Activated CD4-positive, alpha-beta T cell treated with anti-CD3 and anti-CD28 coated beads, Interleukin-2, amount 50 U/mL, for 4 hours (primary cell): ENCODE measurements at regions not wholly inside any gene's neighbourhood (a gene's known extent, or its start where the extent isn't known, plus 50 kb on each side); places are given as distances from the start of the nearest gene placed in this dataset.

Experiments
- DNase-seq, 2 experiments: peaks; one replicate each; pipeline ENCODE4 v3.0.0-alpha.2; 2020

DNA sequence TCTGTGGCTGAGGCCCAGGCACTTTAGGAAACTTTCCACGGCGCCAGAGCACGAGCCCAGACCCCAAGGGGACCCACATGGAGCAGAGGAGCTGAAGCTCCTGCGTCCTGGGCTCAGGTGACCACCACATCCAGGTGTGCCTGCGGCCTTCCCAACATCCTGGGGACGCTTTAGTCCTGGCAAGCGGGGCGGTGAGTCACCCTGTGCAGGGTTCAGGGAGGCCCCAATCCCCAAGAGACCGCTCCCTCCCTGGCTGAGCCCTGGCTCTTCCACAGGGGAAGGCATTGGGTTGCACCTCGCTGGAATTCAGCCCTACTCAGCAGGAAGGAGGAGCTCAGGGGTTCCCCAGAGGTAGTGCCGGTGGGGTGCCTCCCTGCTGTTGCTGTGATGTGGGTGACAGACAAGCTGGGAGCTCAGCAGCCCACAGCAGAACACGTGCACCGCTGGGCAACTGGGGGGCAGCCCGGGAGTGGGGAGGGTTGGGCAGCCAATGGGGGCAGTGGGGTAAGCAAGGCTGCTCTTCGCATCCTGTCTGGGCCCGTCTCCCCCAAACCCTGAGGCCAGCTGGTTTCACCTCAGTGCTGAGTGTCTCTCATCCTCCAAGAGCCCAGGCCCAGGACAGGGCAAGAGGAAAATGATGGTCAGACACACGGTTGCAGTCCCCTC is 802.8 kb downstream of the BRD1 start:
- no peak for DNase-seq

DNA sequence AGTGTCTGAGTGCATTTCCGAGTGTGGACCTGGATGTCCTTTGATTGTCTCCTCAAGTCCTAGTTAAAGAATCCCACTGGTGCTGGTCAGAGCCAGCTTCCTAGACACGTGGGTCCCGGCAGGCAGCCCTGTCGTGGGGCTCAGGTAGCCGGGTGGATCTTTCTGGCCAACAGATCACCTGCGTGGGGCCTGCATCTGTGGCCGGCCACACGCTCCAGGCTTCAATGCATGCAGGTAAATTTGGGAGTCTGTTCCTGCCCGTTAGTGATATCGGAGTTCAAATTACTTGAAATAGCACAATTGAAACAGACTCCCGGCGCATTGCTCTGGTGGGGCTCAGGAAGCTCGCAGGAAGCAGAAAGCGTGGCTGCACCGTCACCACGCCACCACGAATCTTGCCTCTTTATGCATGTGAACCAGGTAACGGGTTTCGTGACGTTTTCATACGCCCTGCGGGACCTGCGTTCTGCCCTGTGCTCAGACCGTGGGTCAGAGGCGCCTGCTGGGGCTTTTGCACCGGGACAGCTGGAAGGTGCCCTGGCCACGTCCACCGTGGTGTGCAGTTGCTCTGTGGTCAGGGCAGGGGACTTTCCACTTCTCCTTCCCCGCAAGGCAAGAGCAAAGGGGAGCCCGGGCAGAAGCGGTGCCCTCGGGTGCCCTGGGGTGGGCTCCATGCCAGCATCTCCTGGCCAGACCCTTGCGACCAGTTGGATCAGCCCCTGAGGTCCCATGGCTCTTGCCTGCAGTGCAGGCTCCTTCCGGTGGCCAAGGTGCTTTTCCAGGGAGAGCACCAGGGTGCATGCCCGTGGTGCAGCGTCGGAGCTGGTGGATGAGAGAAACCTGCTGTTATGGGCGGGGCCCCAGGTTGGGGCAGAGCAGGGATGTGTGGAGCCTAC is 803.5 kb downstream of the BRD1 start:
- no peak for DNase-seq

DNA sequence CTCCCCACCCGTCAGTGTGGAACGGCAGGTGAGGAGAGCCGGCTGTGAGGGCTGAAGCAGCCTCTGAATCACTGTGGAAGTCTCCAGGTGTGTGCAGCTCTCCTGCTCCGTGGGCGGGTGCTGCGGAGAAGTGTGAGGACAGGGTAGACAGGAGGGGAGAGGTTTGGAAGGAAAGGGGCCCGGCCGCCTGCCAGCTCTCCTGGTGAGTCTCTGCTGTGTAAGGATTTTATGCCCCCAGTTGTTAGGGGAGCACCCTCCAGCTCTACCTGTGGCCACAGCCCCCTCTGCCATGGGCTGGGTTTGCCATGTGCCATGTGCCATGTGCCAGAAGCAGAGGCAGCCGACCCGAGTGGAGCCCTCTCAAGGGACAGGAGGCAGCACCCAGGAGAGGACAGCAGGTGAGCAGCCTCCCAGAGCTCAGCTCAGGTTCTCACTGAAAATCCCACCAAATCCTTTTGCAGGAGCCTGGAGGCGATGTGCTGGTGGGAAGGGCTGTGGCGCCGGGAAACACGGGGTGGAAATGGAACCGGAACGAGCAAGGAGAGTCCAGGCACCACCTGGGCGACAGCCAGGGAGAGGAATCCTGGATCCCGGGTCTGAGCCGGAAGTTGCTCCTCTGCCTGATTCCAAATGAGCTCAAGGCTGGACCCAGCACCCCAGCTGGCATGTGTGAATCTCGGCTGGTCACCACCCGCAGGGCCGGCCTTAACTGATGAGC is 804.4 kb downstream of the BRD1 start:
- no peak for DNase-seq

DNA sequence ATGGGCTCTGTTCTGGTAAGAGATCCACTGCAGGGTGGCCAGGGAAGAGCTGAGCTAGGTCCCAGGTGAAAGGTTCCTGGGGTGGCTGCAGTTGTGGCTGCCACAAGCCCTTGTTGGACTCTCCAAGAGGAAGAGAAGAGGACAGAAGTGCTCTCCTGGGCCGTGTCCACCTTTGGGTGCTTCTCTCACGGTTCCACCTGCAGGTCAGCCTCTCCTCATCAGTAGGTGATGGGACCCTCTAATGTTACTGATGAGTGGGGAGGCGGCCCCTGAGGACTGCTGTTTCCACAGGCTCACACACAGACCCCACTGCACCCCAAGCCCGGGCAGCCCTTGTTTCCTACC is 804.9 kb downstream of the BRD1 start:
- DNase-seq: no peak

DNA sequence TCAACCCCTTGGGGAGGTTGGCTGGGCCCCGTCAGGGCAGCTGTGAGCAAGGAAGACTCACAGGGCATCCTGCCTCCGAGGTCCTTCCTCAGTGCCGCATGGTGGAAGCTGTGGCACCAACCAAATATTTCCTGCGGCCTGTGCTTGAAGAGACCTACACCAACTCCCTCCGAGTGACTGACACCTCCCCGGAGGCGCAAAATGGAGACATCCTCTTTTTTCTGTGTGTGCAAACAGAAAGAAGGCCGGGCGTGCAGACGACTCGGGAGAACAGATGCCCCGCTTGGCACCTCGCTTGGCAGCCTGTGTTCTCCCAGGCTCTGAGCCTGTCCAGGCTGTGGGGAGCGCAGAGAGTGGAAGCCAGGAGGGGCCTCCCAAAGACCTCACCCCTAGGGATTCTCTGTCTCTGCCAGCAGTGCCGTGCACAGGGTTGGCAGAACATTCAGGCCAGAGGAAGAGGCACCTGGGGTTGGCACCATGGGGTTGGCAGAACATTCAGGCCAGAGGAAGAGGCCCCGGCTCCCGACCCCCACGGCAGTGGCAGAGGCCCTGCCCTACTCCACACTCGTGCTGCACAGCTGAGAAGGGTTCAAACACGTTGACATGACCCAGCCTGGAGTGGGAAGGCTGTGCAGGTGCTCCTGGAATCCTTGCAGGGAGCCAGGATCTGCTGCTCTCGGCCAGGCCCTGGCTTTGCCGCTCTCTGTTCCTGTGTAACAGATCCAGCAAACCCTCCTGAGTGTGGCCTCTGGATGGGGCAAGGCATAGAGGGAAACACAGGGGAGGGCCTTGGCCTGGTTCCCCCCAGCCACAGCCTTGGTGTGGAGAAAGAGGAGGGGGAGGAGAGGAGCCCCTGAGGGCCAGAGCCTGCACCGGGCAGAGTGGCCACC is 805.5 kb downstream of the BRD1 start:
- no peak for DNase-seq

DNA sequence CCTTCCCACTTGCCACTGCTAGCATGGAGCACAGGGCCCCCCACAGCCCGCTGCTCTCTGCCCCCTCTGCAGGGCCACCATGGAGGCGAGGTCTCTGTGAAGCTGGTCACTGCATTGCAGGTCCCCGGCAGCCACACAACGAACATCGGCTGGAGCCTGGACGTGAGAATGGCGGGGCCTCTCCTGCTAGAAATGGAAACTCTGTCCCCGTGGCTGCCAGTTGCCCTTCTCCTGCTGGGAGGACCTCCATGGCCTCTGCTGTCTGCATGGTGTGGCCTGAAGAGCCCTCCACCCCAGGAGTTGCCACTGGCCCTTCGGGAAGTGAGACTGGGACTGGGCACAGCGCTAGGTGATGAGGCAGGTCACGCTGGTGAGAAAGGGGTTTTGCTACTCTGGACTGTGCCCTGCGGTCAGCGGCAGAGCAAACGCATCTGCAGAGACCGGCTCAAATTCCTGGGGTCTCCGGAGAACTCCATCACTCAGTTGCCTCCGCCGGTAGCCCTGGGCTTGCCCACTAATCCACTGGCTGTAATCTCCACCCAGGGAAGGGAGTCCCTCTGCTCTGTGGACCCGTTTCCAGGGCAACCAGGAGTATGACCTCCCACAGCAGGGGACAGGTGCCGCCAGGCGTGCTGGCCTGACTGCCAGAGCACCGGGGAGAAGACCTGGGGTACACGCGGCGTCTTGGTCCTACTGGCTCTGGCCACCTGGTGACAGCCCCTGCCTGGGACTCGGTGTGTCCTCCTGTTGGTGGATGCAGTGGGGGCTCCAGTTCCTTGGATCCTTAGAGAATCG is 806.3 kb downstream of the BRD1 start:
- no peak for DNase-seq

DNA sequence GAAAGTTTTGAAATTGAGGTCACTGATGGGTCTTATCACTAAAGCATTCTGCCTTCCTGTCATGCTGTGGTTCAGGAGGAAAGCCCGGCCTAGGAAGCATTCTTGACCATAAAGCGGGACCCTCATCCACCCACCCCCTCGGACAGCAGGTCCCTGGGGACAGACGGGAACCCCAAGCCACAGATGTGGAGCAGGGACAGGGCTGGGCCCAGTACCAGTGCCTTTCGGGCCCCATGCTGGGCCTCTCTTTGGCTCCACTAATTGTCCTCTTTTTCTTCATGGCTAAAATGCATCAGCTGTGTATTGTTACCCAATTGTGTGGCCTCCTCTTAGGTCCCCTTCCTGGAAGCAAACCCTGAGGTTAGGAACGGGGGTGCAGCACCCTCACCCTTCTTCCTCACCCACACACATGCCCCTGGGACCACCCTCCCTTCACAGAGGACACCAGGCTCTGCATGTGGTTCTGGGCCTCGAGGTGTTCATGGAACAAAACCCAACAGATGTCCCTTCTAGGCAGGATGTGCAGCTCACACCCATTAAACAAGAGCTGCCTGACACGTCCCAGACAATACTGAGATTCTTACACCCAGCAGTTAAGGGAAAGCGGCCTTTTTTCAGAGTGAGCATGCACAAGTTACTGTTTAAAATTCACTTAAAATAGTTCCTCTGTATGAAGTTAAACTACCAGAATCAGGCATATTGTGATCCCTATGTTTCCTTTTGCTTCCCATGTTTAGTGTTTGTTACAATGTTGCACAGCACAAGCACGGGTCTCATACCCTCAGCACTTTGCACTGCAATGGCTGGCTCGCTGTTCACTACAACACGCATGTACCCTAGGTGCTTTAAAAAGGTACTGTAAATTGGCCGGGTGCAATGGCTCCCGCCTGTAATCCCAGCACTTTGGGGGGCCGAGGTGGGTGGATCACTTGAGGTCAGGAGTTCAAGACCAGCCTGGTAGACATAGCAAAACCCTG is 807.6 kb downstream of the BRD1 start:
- DNase-seq: no peak

DNA sequence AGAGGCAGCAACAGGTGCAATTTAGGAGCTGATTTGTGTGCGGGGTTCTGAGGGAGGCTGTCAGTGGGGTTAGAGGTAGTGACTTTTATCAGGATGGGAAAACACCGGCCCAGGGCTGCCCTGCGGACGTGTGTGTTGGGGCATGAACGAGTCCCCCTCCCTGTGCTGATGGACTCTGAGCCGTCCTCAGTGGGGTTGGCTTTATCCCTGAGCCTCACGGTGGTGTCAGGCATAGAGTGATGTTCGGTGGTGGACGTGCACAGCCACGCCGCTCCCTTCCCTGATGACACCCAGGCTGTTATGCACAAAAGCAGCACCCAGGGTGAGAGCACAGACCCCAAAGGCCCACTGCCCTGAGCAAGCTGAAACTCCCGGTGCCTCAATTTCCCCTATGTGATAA is 809.1 kb downstream of the BRD1 start:
- DNase-seq: no peak

DNA sequence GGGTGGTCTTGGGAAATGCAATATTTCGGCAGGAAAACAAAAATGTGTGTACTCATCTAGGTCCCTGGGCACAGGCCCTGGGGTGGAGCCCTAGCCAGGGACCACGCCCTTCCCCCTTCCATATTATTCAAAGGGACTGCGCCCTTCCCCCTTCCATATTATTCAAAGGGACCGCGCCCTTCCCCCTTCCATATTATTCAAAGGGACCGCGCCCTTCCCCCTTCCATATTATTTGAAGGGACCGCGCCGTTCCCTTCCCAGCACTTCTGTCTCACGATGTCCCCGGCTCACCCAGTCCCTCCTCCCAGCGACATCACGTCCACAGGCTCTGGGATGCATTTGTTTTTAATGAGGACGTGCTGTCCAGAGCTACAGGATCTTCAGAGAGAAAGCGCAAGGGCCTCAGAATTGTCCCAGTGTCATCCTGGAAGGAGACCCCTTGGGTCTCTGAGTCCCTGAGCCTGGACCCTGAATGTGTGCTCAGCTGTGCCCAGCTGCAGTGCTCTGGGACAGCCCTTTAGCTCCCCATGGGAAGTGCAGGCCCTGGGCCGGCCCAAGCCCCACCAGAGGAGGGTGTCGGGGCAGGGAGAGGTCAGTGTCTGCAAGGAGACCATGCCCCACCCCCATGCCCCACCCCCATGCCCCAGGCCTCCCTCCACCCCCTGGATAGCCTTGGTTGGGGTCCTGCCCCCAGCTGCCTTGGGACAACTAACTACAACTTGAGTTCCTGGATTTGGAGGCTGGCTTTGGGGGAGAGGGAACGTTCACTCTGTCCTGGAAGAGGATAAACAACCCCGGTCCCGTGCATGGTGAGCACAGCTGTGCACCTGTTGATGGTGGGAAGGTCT is 810.0 kb downstream of the BRD1 start:
- DNase-seq: no peak

DNA sequence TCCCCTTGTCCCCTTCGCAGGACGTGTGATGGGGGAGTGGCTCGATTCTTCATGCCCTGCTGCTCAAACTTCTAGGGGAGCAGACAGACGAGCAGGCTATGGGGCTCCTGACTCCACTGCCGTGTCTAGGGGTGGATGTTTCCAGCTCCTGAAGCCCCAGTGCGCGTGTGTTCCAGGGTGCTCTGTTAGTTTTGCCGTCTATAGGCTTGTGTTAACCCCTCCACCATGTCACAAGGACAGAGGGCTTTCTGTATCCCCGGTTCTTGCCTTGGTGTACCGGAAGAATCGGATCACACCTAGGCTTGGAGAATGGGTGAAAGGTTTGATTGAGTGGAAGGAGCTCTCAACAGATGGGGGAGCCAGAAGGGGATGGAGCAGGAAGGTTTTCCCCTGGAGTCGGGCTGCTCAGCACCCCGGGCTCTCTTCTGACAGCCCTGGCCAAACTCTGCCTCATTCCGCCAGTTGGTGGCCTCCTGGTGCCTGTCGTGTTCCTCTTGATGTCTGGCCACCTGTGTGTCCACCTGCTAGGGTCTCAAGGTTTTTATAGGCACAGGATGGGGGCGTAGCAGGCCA is 810.7 kb downstream of the BRD1 start:
- DNase-seq: no peak

DNA sequence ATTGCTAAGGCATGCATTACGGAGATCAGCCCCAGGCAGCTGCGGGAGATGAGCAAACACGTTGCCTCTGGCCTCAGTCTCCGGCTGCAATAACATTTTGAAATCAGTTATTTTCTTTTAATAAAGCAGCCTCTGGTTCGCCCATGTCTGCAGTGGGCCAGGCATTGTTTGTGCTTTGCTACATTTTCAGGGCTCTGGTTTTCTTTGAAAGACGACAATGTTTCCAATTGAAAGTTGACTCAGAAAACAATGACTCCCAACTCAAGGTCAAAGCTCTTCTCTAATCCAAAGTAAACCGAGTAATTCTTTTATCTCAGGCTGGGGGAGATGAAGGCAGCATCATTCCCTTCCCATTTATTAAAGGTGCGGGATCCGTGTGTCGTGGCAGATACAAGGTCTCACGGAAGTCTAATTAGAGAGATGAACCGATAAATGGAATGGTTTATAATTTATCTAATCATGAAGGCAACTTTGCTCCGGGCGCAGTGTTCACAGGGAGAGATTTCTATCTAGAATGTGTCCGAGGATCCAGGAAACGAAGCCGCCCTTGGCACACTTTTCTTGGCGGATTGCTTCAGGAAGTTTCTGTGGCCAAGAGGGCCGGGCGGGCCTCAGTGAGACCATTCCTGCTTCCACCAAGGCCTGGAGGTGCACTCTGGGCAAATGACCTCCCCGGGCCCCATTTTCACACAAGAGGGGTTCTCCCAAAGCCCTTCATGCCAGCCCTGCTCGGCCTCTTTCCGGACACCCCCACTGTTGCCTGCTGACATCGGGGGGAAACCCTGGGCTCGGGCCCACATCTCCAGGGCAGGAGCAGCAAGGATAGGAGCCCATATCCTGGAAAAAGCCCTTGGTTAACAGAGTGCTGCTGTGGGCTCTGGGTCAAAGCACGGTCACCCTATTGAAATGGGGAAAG is 811.4 kb downstream of the BRD1 start:
- no peak for DNase-seq

DNA sequence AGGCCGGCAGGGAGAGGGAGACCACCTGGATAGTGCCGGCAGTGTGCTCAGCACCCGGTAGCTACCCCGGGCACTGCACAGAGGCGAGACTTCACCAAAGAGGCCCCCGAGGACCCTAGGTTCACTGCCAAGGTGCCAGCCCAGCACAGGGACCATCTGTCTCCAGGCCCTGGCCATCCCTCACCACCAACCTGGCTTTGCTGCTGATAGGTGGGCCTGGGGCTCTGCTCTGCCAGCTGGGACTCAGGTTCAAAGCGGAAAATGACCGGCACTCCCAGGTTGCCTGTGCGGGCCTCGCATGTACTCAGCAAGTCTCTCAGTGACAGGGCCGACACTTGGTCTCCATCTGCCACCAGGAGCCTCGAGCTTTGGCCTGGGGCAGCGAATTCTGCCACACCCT is 812.2 kb downstream of the BRD1 start:
- no peak for DNase-seq

DNA sequence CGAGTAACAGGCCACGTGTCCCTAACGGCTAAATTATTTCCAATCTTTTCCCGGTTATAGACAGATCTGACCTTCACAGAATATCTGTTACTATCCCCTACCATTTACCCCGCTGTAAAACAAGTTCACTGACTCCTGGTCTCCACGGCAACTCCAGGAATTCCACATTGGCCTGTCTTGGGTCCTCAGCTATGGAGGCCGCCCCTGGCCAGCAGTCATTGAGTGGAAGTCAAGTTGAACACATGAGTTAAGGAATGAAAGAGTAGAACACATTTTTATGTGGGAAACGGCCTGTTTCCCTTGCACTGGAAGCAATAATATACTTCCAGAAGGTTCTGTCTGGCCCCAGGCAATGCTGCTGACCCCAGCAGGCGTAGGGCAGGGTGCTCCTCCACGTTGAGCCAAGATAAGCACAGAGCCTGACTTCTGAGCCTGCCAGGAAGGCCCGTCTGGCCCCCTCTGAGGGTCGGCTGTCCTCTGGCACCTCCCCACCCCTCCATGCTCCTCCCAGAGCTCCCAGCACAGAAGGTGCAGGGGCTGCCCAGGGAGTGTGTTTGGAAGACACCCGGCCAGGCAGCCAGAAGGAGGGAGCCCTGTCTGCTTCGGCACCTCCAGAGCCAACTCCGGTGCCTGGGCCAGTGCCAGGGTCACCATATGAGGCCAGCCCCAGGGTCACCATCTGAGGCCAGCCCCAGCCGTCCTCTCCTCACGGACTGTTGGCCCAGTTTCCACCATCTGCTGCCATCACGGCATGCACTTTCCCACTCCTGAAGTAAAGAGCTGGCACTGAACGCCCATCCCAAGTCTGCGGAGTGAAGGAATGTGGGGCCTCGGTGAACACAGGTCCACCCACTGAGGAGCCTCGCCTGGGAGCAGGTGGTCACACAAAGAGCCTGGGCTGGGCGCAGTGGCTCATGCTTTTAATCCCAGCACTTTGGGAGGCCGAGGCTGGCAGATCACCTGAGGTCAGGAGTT is 813.2 kb downstream of the BRD1 start:
- no peak for DNase-seq

DNA sequence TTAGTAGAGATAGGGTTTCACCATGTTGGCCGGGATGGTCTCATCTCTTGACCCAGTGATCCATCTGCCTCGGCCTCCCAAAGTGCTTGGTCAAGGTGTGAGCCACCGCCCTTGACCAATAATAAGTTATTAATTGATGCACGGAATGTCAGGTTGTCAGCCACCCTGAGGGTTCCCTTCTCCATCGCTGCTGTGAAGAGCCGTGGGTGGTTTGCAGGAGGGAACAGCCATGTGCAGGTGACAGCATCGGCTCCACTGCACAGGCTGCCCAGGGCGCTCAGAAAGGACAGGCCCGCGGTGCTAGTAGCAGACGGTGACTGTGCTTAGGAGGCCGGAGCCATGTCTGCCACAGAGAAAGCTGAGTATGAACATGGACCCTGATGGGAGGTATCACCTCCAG is 814.0 kb downstream of the BRD1 start:
- no peak for DNase-seq

DNA sequence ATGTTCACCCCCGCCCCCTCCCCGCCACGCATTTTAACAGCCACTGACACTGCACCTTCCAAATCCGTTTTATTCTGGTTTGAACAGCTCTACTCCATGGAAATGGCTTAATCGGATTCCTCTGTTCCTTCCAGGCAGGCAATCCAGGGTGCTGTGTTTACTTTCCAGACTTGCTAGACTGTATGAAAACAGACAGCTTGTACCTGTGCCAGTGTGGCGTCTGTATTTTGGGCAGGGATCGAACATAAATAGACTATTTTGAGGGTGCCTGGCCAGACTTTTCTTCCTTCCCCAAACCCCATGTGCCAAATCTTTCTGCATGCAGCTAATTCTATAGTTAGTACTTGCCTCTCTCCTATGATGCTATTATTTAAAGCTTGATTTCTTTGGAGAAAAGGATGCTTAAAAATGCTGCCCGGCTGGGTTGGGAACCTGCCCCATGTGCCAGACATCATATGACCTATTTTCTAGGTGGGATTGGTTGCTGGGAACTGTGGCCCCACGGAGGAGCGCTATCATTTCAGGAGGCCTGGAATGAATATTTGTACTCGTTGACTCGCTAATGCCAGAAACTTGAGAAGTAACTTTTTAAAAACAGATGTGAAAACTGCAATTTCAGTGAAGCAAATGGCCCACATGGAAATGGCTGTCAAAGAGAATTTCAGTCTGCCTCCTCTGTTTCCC is 814.8 kb downstream of the BRD1 start:
- no peak for DNase-seq
